Kidney (tissue), 13 donors: ENCODE measurements at regions not wholly inside any gene's neighbourhood (a gene's known extent, or its start where the extent isn't known, plus 50 kb on each side); places are given as distances from the start of the nearest gene placed in this dataset.
"Not testable (repeated sequence)": the region's sequence is repeated elsewhere in the genome, so short reads cannot be mapped to it uniquely, and the experiment has no call there.

Source experiments
- DNase-seq, 5 donors: peaks; one replicate each; pipeline ENCODE4 v3.0.0-alpha.2; 2013 to 2020
- FAIRE-seq: peaks from 2 replicates; lab custom pipeline; 2012; peaks lifted over from hg19 to GRCh38; lab: Jason Lieb, UNC
- H3K27ac ChIP-seq, 2 donors: one replicate each; pipeline ENCODE4 v1.7.0; 2013; ENCODE audit warnings: low read depth in 2 of 2, low read length in 2 of 2, inconsistent platforms in 1 of 2
- H3K27me3 ChIP-seq: one replicate; pipeline ENCODE4 v1.7.1; 2013; ENCODE audit warnings: low read length, inconsistent platforms; ENCODE audit not compliant: control insufficient read depth, insufficient read depth
- H3K36me3 ChIP-seq, 3 donors: one replicate each; pipeline versions ENCODE4 v1.7.0 to v1.7.1; 2013; ENCODE audit warnings: low read length in 3 of 3, control low read depth in 1 of 3, inconsistent platforms in 1 of 3; ENCODE audit not compliant: insufficient read depth in 3 of 3, control insufficient read depth in 2 of 3
- H3K4me1 ChIP-seq, 3 donors: one replicate each; pipeline versions ENCODE4 v1.7.0 to v1.7.1; 2013; ENCODE audit warnings: low read length in 3 of 3, inconsistent platforms in 1 of 3, low read depth in 1 of 3; ENCODE audit not compliant: control insufficient read depth in 2 of 3, insufficient read depth in 2 of 3
- H3K4me3 ChIP-seq, 3 donors: one replicate each; pipeline versions ENCODE4 v1.7.0 to v1.8.1; 2013; ENCODE audit warnings: low read length in 3 of 3, control low read depth in 1 of 3, inconsistent platforms in 1 of 3
- H3K9ac ChIP-seq, 3 donors: one replicate each; pipeline versions ENCODE4 v1.7.0 to v1.7.1; 2013; ENCODE audit warnings: low read length in 3 of 3, control low read depth in 1 of 3, inconsistent platforms in 1 of 3
- H3K9me3 ChIP-seq, 3 donors: one replicate each; pipeline versions ENCODE4 v1.7.0 to v1.7.1; 2013; ENCODE audit warnings: low read length in 3 of 3, control low read depth in 1 of 3, inconsistent platforms in 1 of 3; ENCODE audit not compliant: control insufficient read depth in 2 of 3, insufficient read depth in 1 of 3
- intact Hi-C: fragments of 100-400 bp; cut with DNase I; formaldehyde crosslinking; loops from one replicate; pipeline ENCODE4 v1.11.1; 2022
- TF ChIP-seq, protein P1 (sequence below): IDR thresholded peaks from 3 replicates; pipeline ENCODE4 v1.5.1; 2012; ENCODE audit warnings: mild to moderate bottlenecking, moderate library complexity, borderline replicate concordance; ENCODE audit not compliant: insufficient read depth; ENCODE audit errors: extremely low read depth
- donor health status: control.
- donor health status: control.
- donor health status: control.
- donor health status: control.
- donor health status: control.
- donor health status: DM: yes; HTN: yes; CAD: no.
- donor health status: Normal renal cell carcinoma (clear cell type).

DNA sequence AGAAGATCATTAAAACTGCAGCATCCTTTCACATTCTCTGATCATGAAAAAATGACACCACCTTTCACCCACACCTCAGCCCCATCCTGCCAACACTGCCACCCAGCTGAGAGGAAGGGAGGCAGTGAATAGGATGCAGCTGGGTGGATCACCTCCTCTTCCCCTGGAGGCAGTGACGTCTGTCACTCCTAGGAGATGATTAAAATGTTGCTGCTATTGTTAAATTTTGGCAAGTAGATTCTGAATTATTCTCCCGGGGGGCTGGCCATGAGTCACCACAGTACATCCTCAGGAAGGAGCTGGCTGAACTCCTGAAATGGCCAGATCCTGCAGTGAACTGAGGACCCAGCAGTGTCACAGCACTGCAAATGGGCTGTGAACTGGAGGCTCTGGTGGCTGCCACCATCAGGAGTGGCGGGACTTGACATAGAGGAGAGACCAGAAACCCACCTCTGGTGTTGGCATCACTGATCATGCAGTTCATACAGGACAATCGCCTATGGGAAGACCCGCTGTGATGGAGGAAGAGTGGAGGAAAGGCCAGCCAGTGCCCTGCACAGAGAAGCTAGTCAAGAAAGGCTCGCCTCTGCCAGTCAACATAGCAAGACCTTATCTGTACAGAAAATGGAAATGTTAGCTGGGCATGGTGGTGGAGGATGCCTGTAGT lies 199.1 kb downstream of the FAM43A start:
- Histone ChIP-seq H3K27ac (no peak overlapping the region), H3K4me1 (peaks cover 0 to 8% (median 0%) of the 10 kb centered on the region in 3 donors), H3K9ac (no peak overlapping the region), H3K27me3 (no peaks in the 10 kb centered on the region), H3K9me3 (peaks cover 0 to 15% (median 5%) of the 10 kb centered on the region in 3 donors), H3K4me3 (no peak overlapping the region), H3K36me3 (no peaks in the 10 kb centered on the region)
- TF ChIP-seq, protein P1, sequence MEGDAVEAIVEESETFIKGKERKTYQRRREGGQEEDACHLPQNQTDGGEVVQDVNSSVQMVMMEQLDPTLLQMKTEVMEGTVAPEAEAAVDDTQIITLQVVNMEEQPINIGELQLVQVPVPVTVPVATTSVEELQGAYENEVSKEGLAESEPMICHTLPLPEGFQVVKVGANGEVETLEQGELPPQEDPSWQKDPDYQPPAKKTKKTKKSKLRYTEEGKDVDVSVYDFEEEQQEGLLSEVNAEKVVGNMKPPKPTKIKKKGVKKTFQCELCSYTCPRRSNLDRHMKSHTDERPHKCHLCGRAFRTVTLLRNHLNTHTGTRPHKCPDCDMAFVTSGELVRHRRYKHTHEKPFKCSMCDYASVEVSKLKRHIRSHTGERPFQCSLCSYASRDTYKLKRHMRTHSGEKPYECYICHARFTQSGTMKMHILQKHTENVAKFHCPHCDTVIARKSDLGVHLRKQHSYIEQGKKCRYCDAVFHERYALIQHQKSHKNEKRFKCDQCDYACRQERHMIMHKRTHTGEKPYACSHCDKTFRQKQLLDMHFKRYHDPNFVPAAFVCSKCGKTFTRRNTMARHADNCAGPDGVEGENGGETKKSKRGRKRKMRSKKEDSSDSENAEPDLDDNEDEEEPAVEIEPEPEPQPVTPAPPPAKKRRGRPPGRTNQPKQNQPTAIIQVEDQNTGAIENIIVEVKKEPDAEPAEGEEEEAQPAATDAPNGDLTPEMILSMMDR: no peak
- FAIRE-seq (no peak), DNase-seq (no peak)
- intact Hi-C loops: no loop called here

DNA sequence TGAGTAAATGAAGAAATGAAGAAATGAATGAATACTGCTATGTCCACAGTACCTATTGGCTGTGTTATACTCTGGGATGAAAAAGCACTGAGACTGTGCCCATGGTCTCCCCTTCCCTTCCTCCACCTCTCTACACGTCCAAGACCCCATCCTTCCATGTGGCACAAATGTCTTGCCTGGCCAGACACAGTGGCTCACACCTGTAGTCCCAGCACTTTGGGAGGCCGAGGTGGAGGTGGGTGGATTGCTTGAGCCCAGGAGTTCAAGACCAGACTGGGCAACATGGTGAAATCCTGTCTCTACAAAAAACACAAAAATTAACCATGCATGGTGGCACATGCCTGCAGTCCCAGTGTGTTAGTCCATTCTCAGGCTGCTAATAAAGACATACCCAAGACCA lies 200.1 kb downstream of the FAM43A start:
- Histone ChIP-seq H3K9ac (no peak overlapping the region), H3K36me3 (no peaks in the 10 kb centered on the region), H3K27ac (no peak overlapping the region), H3K9me3 (peaks cover 0 to 15% (median 5%) of the 10 kb centered on the region in 3 donors), H3K27me3 (no peaks in the 10 kb centered on the region), H3K4me1 (peaks cover 0 to under 1% (median 0%) of the 10 kb centered on the region in 3 donors), H3K4me3 (no peak overlapping the region)
- FAIRE-seq (no peak), DNase-seq (no peak)
- intact Hi-C loops: no loop called here
- TF ChIP-seq, protein P1: no peak

DNA sequence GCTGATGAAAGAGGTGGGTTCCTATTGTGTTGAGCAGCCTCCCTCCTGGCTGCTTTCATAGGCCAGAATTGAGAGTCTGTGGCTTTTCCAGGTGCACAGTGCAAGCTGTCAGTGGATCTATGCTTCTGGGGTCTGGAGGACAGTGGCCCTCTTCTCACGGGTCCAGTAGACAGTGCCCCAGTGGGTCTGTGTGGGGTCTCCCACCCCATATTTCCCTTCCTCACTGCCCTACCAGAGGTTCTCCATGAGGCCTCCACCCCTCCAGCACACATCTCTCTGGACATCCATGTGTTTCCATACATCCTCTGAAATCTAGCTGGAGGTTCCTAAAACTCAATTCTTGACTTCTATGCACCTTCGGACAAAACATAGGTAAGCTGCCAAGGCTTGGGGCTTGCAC lies 201.2 kb downstream of the FAM43A start:
- no peak overlapping the region for H3K9ac ChIP-seq
- no peak for DNase-seq
- H3K36me3 ChIP-seq: no peaks in the 10 kb centered on the region
- no peak overlapping the region for H3K27ac ChIP-seq
- no peak overlapping the region for H3K4me3 ChIP-seq
- intact Hi-C loops: no loop called here
- H3K27me3 ChIP-seq: no peaks in the 10 kb centered on the region
- H3K4me1 ChIP-seq: no peaks in the 10 kb centered on the region
- no peak for FAIRE-seq
- TF ChIP-seq, protein P1: no peak
- H3K9me3 ChIP-seq: peaks cover 0 to 15% (median 5%) of the 10 kb centered on the region in 3 donors

DNA sequence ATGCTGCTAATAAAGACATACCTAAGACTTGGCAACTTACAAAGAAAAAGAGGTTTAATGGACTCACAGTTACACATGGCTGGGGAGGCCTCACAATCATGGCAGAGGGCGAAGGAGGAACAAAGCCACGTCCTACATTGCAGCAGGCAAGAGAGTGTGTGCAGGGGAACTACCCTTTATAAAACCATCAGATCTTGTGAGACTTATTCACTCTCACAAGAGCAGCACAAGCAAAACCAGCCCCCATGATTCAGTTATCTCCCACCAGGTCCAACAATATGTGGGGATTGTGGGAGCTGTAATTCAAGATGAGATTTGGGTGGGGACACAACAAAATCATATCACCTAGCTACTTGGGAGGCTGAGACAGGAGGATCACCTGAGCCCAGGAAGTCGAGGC lies 202.4 kb downstream of the FAM43A start:
- H3K4me1 ChIP-seq, H3K27me3 ChIP-seq, H3K27ac ChIP-seq, FAIRE-seq, H3K9ac ChIP-seq, H3K36me3 ChIP-seq, intact Hi-C loops, H3K4me3 ChIP-seq, DNase-seq: not testable (repeated sequence)
- H3K9me3 ChIP-seq: peaks cover 0 to 15% (median 5%) of the 10 kb centered on the region in 3 donors
